ENCODE measurements at regions not wholly inside any gene's neighbourhood (a gene's known extent, or its start where the extent isn't known, plus 50 kb on each side); places are given as distances from the start of the nearest gene placed in this dataset.

DNA sequence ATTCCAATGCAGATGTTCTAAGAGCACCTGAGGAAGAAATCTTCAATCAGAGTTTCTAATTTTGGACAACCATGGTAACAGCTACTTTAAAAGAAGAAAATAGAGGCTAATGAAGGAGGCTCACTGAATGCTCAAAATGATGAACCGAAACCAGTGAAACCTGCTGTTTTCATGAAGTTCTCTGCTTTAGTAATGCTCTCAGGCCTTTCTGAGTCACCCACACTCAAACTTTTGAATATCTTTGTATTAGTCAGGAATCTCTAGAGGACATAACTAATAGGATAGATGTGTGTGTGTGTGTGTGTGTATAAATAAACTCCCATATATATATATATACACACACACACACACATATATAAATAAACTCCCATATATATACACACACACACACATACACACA is 76.9 kb upstream of the RIT2 start:
- H4K8ac ChIP-seq (ENCODE audit: extremely low read depth, insufficient read depth, low read length) = no peak overlapping the region
- no peak overlapping the region for H4K5ac ChIP-seq (ENCODE audit: insufficient read length, low read depth, low read length)
- no peak overlapping the region for H2BK120ac ChIP-seq (replicated peaks; ENCODE audit: low read depth, low read length)
- no peaks in the 10 kb centered on the region for H3K9me3 ChIP-seq (ENCODE audit: insufficient read depth in 2 of 2, low read depth in 1 of 2, low read length in 1 of 2)
- no peaks in the 10 kb centered on the region for H3K79me2 ChIP-seq (ENCODE audit: control insufficient read depth in 1 of 2, insufficient read depth in 2 of 2, low read length in 2 of 2)
- no peak overlapping the region for H3K23ac ChIP-seq (ENCODE audit: insufficient read length)
- no peaks in the 10 kb centered on the region for H4K20me1 ChIP-seq (replicated peaks in 1 of 2; ENCODE audit: control insufficient read depth in 1 of 2, insufficient read depth in 2 of 2, low read length in 2 of 2)
- no peak overlapping the region for H4K91ac ChIP-seq (replicated peaks; ENCODE audit: insufficient read length, low read length)
- FAIRE-seq (no peak), DNase-seq (ENCODE audit: low read depth in 1 of 2, low spot score in 2 of 2) (no peak)
- no peak overlapping the region for H2BK12ac ChIP-seq (ENCODE audit: low read depth, low read length)
- H3K27me3 ChIP-seq (replicated peaks in 1 of 4; ENCODE audit: control insufficient read depth in 3 of 4, extremely low read depth in 1 of 4, insufficient read depth in 3 of 4, low read length in 3 of 4) = no peaks in the 10 kb centered on the region
- H3K36me3 ChIP-seq (ENCODE audit: control insufficient read depth in 2 of 4, insufficient read depth in 4 of 4, low read length in 3 of 4) = no peaks in the 10 kb centered on the region
- no peak overlapping the region for H3K4me3 ChIP-seq (ENCODE audit: extremely low read depth in 1 of 4, insufficient read depth in 2 of 4, low read depth in 3 of 4, low read length in 4 of 4)
- ChIA-PET POLR2A (ENCODE audit: partially characterized antibody) (no interaction called here), CTCF (ENCODE audit: partially characterized antibody) (interaction anchor here (2.4 kb wide), 1 partner anchor 79 kb away, joined by 6 read pairs; no protein-coding TSS in a partner anchor)
- H3K14ac ChIP-seq (ENCODE audit: insufficient read length) = no peak overlapping the region
- no peak overlapping the region for H3K9ac ChIP-seq (replicated peaks in 1 of 4; ENCODE audit: extremely low read depth in 1 of 4, low read depth in 3 of 4, low read length in 3 of 4)
- no peak overlapping the region for H3K4me2 ChIP-seq (ENCODE audit: insufficient read depth in 1 of 2, low read depth in 2 of 2, low read length in 2 of 2)
- H2BK5ac ChIP-seq (ENCODE audit: low read depth, low read length) = no peak overlapping the region
- no peaks in the 10 kb centered on the region for H3K4me1 ChIP-seq (replicated peaks in 1 of 4; ENCODE audit: control insufficient read depth in 3 of 4, insufficient read depth in 4 of 4, low read length in 3 of 4)
- no peak overlapping the region for H3K27ac ChIP-seq (ENCODE audit: low read depth, low read length)
- WGBS, 2 experiments (ENCODE audit: extremely low coverage in 1 of 2, insufficient coverage in 1 of 2, insufficient read length in 1 of 2, insufficient replicate concordance in 2 of 2, low coverage in 1 of 2, low lambda C conversion rate in 2 of 2, missing lambda C conversion rate in 1 of 2) = 90% methylated on average over 1 of the region's 1 CpG; no CpG with 5 or more reads in 1 of the 2 experiments
- H3K23me2 ChIP-seq (ENCODE audit: low read depth, low read length) = no peaks in the 10 kb centered on the region
- H2BK20ac ChIP-seq (ENCODE audit: low read length) = no peak overlapping the region
- H2AFZ ChIP-seq (ENCODE audit: low read length) = no peak overlapping the region; the same call in 1 of the 2 replicates
- no peak overlapping the region for H2AK5ac ChIP-seq (ENCODE audit: low read depth, low read length)
- H3K4ac ChIP-seq (replicated peaks; ENCODE audit: insufficient read length, low read depth, low read length) = no peak overlapping the region
- H2BK15ac ChIP-seq (ENCODE audit: low read length) = no peak overlapping the region
- H3K79me1 ChIP-seq (ENCODE audit: low read depth, low read length) = no peaks in the 10 kb centered on the region
- no peak overlapping the region for H3K18ac ChIP-seq (ENCODE audit: extremely low read depth, low read length)
- H3K56ac ChIP-seq (replicated peaks; ENCODE audit: insufficient read length, low read depth, low read length) = no peak overlapping the region
- TF ChIP-seq SP2 (IDR thresholded peaks at IDR 0.05; ENCODE audit: low read length) (no peak), RXRA (IDR thresholded peaks at IDR 0.05; ENCODE audit: insufficient read depth, low read depth, low read length) (no peak), NANOG (IDR thresholded peaks at IDR 0.05; ENCODE audit: insufficient read depth, low read depth, low read length, poor library complexity, severe bottlenecking) (no peak), TEAD4 (IDR thresholded peaks at IDR 0.05; ENCODE audit: low read depth, low read length) (no peak), CHD1 (IDR thresholded peaks at IDR 0.05; ENCODE audit: low read depth, low read length) (no peak)

All from H1 (cell line).